ENCODE measurements at regions not wholly inside any gene's neighbourhood (a gene's known extent, or its start where the extent isn't known, plus 50 kb on each side); places are given as distances from the start of the nearest gene placed in this dataset.
A peak's percentile ranks its signal among the peaks of the same experiment; 100 is the strongest.

GRCh38 chr3:118597184-118597583 lies 437.5 kb downstream of the IGSF11 start:
- no peak for TF ChIP-seq CTCF (conservative IDR thresholded peaks at IDR 0.05; ENCODE audit: low read depth, low read length)
- DNase-seq (ENCODE audit: low read depth) = no peak
- H3K4me3 ChIP-seq (ENCODE audit: low read length) = no peak overlapping the region

- DNase-seq (ENCODE audit: low read depth) = no peak
- H3K4me3 ChIP-seq (ENCODE audit: low read length) = no peak overlapping the region
- TF ChIP-seq CTCF (conservative IDR thresholded peaks at IDR 0.05; ENCODE audit: low read depth, low read length) = no peak
Measured at GRCh38 chr3:118607915-118608820, 426.5 kb downstream of the IGSF11 start.

GRCh38 chr3:118618247-118619040 lies 416.2 kb downstream of the IGSF11 start:
- no peak for DNase-seq (ENCODE audit: low read depth)
- no peak for TF ChIP-seq CTCF (conservative IDR thresholded peaks at IDR 0.05; ENCODE audit: low read depth, low read length)
- H3K4me3 ChIP-seq (ENCODE audit: low read length) = no peak overlapping the region

GRCh38 chr3:118626453-118626852 lies 408.2 kb downstream of the IGSF11 start:
- no peak overlapping the region for H3K4me3 ChIP-seq (ENCODE audit: low read length)
- DNase-seq (ENCODE audit: low read depth) = no peak
- no peak for TF ChIP-seq CTCF (conservative IDR thresholded peaks at IDR 0.05; ENCODE audit: low read depth, low read length)

- TF ChIP-seq CTCF (conservative IDR thresholded peaks at IDR 0.05; ENCODE audit: low read depth, low read length) = peak; percentile 92
Measured at GRCh38 chr3:118628704-118629341, 405.8 kb downstream of the IGSF11 start.

GRCh38 chr3:118629821-118630220 lies 404.8 kb downstream of the IGSF11 start:
- DNase-seq (ENCODE audit: low read depth) = no peak
- no peak overlapping the region for H3K4me3 ChIP-seq (ENCODE audit: low read length)
- no peak for TF ChIP-seq CTCF (conservative IDR thresholded peaks at IDR 0.05; ENCODE audit: low read depth, low read length)

More at GRCh38 chr3:118628704-118629341, 405.8 kb downstream of the IGSF11 start:
- peak; percentile 31 for DNase-seq (ENCODE audit: low read depth)
- H3K4me3 ChIP-seq (ENCODE audit: low read length) = no peak overlapping the region
